Neuronal stem cell (in vitro differentiated cells): ENCODE measurements at regions not wholly inside any gene's neighbourhood (a gene's known extent, or its start where the extent isn't known, plus 50 kb on each side); places are given as distances from the start of the nearest gene placed in this dataset.

Experiments
- DNase-seq: peaks from one replicate; pipeline ENCODE4 v3.0.0-alpha.2; 2013; ENCODE audit warnings: low spot score
- H2AFZ ChIP-seq: one replicate; pipeline ENCODE4 v1.6.1; 2013; ENCODE audit warnings: mild to moderate bottlenecking, low read length, inconsistent platforms
- H2AK5ac ChIP-seq: 2 replicates; pipeline ENCODE4 v1.6.1; 2013; ENCODE audit warnings: low read depth, mild to moderate bottlenecking, inconsistent platforms, low read length, moderate library complexity, mixed read lengths
- H2BK120ac ChIP-seq: 2 replicates; pipeline ENCODE4 v1.6.1; 2013; ENCODE audit warnings: low read depth, mild to moderate bottlenecking, inconsistent platforms, low read length, moderate library complexity, mixed read lengths
- H2BK12ac ChIP-seq: one replicate; pipeline ENCODE4 v1.6.1; 2013; ENCODE audit warnings: low read length, inconsistent platforms
- H2BK15ac ChIP-seq: 2 replicates; pipeline ENCODE4 v1.6.1; 2013; ENCODE audit warnings: mild to moderate bottlenecking, low read length, inconsistent platforms, mixed read lengths
- H2BK5ac ChIP-seq: one replicate; pipeline ENCODE4 v1.6.1; 2013; ENCODE audit warnings: inconsistent platforms, mild to moderate bottlenecking, low read length, moderate library complexity
- H3K14ac ChIP-seq: one replicate; pipeline ENCODE4 v1.6.1; 2013; ENCODE audit warnings: low read length, inconsistent platforms
- H3K18ac ChIP-seq: 2 replicates; pipeline ENCODE4 v1.6.1; 2013; ENCODE audit warnings: low read length, inconsistent platforms
- H3K23ac ChIP-seq: 2 replicates; pipeline ENCODE4 v1.6.1; 2013; ENCODE audit warnings: low read depth, mild to moderate bottlenecking, mixed read lengths, low read length, inconsistent platforms; ENCODE audit not compliant: poor library complexity
- H3K27ac ChIP-seq: replicated peaks from 3 replicates; pipeline ENCODE4 v1.5.1; 2013; ENCODE audit warnings: low read length, inconsistent platforms
- H3K27me3 ChIP-seq, 3 experiments: 2 replicates each; pipeline ENCODE4 v1.6.1; 2013; ENCODE audit warnings: low read length in 3 of 3, mild to moderate bottlenecking in 2 of 3, inconsistent platforms in 1 of 3, low read depth in 1 of 3, mixed read lengths in 1 of 3, moderate library complexity in 1 of 3; ENCODE audit not compliant: control insufficient read depth in 3 of 3, insufficient read depth in 3 of 3
- H3K36me3 ChIP-seq, 2 donors: replicated peaks in 1 of 2; 2 replicates each; pipeline ENCODE4 v1.6.1; 2013; ENCODE audit warnings: low read length in 2 of 2; ENCODE audit not compliant: control insufficient read depth in 2 of 2, insufficient read depth in 2 of 2
- H3K4ac ChIP-seq: 2 replicates; pipeline ENCODE4 v1.6.1; 2013; ENCODE audit warnings: inconsistent platforms, mild to moderate bottlenecking, low read length, moderate library complexity
- H3K4me1 ChIP-seq, 2 donors: 1 replicate in 1 of 2; 2 replicates in 1 of 2; pipeline ENCODE4 v1.6.1; 2013; ENCODE audit warnings: low read length in 2 of 2, low read depth in 1 of 2; ENCODE audit not compliant: control insufficient read depth in 2 of 2, insufficient read depth in 1 of 2
- H3K4me2 ChIP-seq: one replicate; pipeline ENCODE4 v1.6.1; 2013; ENCODE audit warnings: mild to moderate bottlenecking, low read length, inconsistent platforms; ENCODE audit not compliant: insufficient read depth, poor library complexity, severe bottlenecking
- H3K4me3 ChIP-seq, 2 donors: 2 replicates each; pipeline ENCODE4 v1.5.1; 2013; ENCODE audit warnings: low read length in 2 of 2, mild to moderate bottlenecking in 2 of 2, inconsistent platforms in 1 of 2, moderate library complexity in 1 of 2
- H3K79me1 ChIP-seq: one replicate; pipeline ENCODE4 v1.6.1; 2013; ENCODE audit warnings: low read depth, mild to moderate bottlenecking, inconsistent platforms, low read length, moderate library complexity
- H3K9ac ChIP-seq: one replicate; pipeline ENCODE4 v1.6.1; 2013; ENCODE audit warnings: mild to moderate bottlenecking, low read depth, low read length, inconsistent platforms; ENCODE audit not compliant: poor library complexity
- H3K9me3 ChIP-seq, 2 donors: replicated peaks in 1 of 2; 2 replicates each; pipeline versions ENCODE3 to v1.6.1; 2013; ENCODE audit warnings: low read length in 2 of 2, mild to moderate bottlenecking in 2 of 2, inconsistent platforms in 1 of 2, low read depth in 1 of 2, mixed read lengths in 1 of 2, moderate library complexity in 1 of 2; ENCODE audit not compliant: control insufficient read depth in 2 of 2, insufficient read depth in 1 of 2
- H4K8ac ChIP-seq: one replicate; pipeline ENCODE4 v1.6.1; 2013; ENCODE audit warnings: low read depth, mild to moderate bottlenecking, inconsistent platforms, low read length, moderate library complexity
- H4K91ac ChIP-seq: one replicate; pipeline ENCODE4 v1.6.1; 2013; ENCODE audit warnings: low read length, low read depth, mild to moderate bottlenecking, inconsistent platforms; ENCODE audit not compliant: poor library complexity
- WGBS, 2 donors: extraction: QIAGEN DNeasy Blood & Tissue Kit; methylation state at CpG; one replicate each; pipeline ENCODE4 v1.1.7; 2013; ENCODE audit warnings: missing lambda C conversion rate in 2 of 2, mixed read lengths in 1 of 2; ENCODE audit not compliant: insufficient read length in 2 of 2, insufficient replicate concordance in 1 of 2; ENCODE audit errors: extremely low coverage in 2 of 2; 5-methylcytosine and 5-hydroxymethylcytosine counted together

DNA sequence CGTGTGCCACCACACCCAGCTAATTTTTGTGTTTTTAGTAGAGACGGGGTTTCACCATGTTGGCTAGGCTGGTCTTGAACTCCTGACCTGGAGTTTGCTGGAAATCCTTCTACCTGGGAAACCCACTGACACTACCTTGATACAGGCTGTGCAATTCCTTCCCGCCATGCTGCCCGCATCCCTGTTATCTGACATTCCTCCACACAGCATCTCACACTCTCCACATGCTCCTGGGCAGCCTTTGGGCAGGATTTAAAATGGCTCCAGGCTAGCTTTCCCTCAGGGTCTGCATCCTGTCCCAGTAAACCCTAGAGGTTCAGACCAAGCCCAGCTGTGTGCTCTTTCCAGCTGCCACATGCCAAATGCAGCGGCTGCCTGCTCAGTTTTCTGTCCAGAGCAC lies 319.5 kb upstream of the CXCR4 start:
- H4K91ac ChIP-seq: no peak overlapping the region
- no peak overlapping the region for H4K8ac ChIP-seq
- no peak overlapping the region for H3K14ac ChIP-seq

GRCh38 chr2:136436936-136437335 lies 319.0 kb upstream of the CXCR4 start:
- WGBS, 2 donors: no CpG with 5 or more reads among the region's 5 CpGs
- DNase-seq: no peak
- no peak overlapping the region for H3K4me2 ChIP-seq

More for the DNA sequence above, 319.5 kb upstream of the CXCR4 start:
- Histone ChIP-seq H3K4me2 (no peak overlapping the region), H3K9ac (no peak overlapping the region), H3K27ac (no peak overlapping the region), H3K18ac (no peak overlapping the region), H3K4me1 (peaks cover 0 to 13% of the 10 kb centered on the region in 2 donors), H3K4me3 (no peak overlapping the region), H3K27me3 (no peaks in the 10 kb centered on the region), H3K9me3 (peaks cover 0 to 2% of the 10 kb centered on the region in 2 donors), H3K23ac (no peak overlapping the region), H2BK15ac (no peak overlapping the region), H2BK12ac (no peak overlapping the region), H3K79me1 (no peaks in the 10 kb centered on the region), H2BK5ac (no peak overlapping the region), H2AK5ac (no peak overlapping the region), H3K36me3 (no peaks in the 10 kb centered on the region), H3K4ac (no peak overlapping the region), H2AFZ (no peak overlapping the region), H2BK120ac (no peak overlapping the region)
- DNase-seq: no peak
- no CpG with 5 or more reads among the region's 5 CpGs for WGBS, 2 donors

GRCh38 chr2:136434251-136434715 lies 316.3 kb upstream of the CXCR4 start:
- whole genome bisulfite sequencing, 2 donors: no CpG with 5 or more reads among the region's 5 CpGs
- no peak for DNase-seq
- Histone ChIP-seq H2BK12ac (no peak overlapping the region), H3K9ac (no peak overlapping the region), H2BK15ac (no peak overlapping the region), H4K8ac (no peak overlapping the region), H2BK5ac (no peak overlapping the region), H3K9me3 (no peaks in the 10 kb centered on the region), H3K79me1 (no peaks in the 10 kb centered on the region), H3K27ac (no peak overlapping the region), H2AFZ (no peak overlapping the region), H3K4me2 (no peak overlapping the region), H3K4me1 (peaks cover 0 to 7% of the 10 kb centered on the region in 2 donors), H3K18ac (no peak overlapping the region), H3K4ac (no peak overlapping the region), H4K91ac (no peak overlapping the region), H2BK120ac (no peak overlapping the region), H2AK5ac (no peak overlapping the region), H3K27me3 (no peaks in the 10 kb centered on the region), H3K23ac (no peak overlapping the region), H3K4me3 (no peak overlapping the region), H3K36me3 (no peaks in the 10 kb centered on the region), H3K14ac (no peak overlapping the region)

More at GRCh38 chr2:136436936-136437335, 319.0 kb upstream of the CXCR4 start:
- no peak overlapping the region for H4K91ac ChIP-seq
- no peak overlapping the region for H3K9ac ChIP-seq
- H3K27me3 ChIP-seq: no peaks in the 10 kb centered on the region
- H3K36me3 ChIP-seq: no peaks in the 10 kb centered on the region
- no peak overlapping the region for H3K14ac ChIP-seq
- no peak overlapping the region for H3K23ac ChIP-seq
- H2BK12ac ChIP-seq: no peak overlapping the region
- peaks cover 0 to 8% of the 10 kb centered on the region in 2 donors for H3K4me1 ChIP-seq
- H3K27ac ChIP-seq: no peak overlapping the region
- no peak overlapping the region for H3K18ac ChIP-seq
- H2AK5ac ChIP-seq: no peak overlapping the region
- H3K79me1 ChIP-seq: no peaks in the 10 kb centered on the region
- H4K8ac ChIP-seq: no peak overlapping the region
- H2AFZ ChIP-seq: peak overlapping the region; percentile 9
- H3K9me3 ChIP-seq: peaks cover 0 to 2% of the 10 kb centered on the region in 2 donors
- no peak overlapping the region for H2BK5ac ChIP-seq
- no peak overlapping the region for H2BK15ac ChIP-seq
- no peak overlapping the region for H2BK120ac ChIP-seq
- H3K4ac ChIP-seq: no peak overlapping the region
- no peak overlapping the region for H3K4me3 ChIP-seq

DNA sequence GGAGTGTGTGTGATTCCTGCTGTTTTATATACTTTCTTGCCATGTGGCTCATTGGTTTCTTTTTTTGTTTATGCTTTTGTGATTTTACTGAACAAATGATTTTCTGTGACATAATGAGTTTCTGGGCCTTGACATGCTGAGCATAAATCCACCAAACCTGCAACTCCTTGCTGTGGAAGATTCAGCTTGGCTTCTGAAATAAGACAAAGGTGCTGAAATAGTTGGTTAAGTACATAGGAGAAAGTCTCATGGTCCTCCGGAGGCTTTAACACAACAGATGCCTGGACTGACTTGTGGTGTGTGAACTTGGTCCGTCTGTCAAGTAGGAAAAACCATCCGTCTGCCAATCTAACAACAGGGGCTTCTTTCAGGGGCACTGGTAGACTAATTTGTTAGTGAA lies 315.3 kb upstream of the CXCR4 start:
- H3K14ac ChIP-seq: no peak overlapping the region
- H3K4me3 ChIP-seq: no peak overlapping the region
- no peak overlapping the region for H3K27ac ChIP-seq
- H4K8ac ChIP-seq: no peak overlapping the region
- H2BK15ac ChIP-seq: no peak overlapping the region
- H4K91ac ChIP-seq: no peak overlapping the region
- no CpG with 5 or more reads among the region's 3 CpGs for WGBS, 2 donors
- no peak overlapping the region for H3K18ac ChIP-seq
- no peak overlapping the region for H2AFZ ChIP-seq
- H3K23ac ChIP-seq: no peak overlapping the region
- no peak overlapping the region for H2BK120ac ChIP-seq
- no peak overlapping the region for H3K9ac ChIP-seq
- no peak overlapping the region for H3K4ac ChIP-seq
- H3K4me2 ChIP-seq: no peak overlapping the region
- H2AK5ac ChIP-seq: no peak overlapping the region
- H3K79me1 ChIP-seq: no peaks in the 10 kb centered on the region
- no peaks in the 10 kb centered on the region for H3K36me3 ChIP-seq
- no peak overlapping the region for H2BK5ac ChIP-seq
- peaks cover 0 to 7% of the 10 kb centered on the region in 2 donors for H3K4me1 ChIP-seq
- H2BK12ac ChIP-seq: no peak overlapping the region
- no peaks in the 10 kb centered on the region for H3K9me3 ChIP-seq
- no peak for DNase-seq
- no peaks in the 10 kb centered on the region for H3K27me3 ChIP-seq
